ENCODE measurements at regions not wholly inside any gene's neighbourhood (a gene's known extent, or its start where the extent isn't known, plus 50 kb on each side); places are given as distances from the start of the nearest gene placed in this dataset.

DNA sequence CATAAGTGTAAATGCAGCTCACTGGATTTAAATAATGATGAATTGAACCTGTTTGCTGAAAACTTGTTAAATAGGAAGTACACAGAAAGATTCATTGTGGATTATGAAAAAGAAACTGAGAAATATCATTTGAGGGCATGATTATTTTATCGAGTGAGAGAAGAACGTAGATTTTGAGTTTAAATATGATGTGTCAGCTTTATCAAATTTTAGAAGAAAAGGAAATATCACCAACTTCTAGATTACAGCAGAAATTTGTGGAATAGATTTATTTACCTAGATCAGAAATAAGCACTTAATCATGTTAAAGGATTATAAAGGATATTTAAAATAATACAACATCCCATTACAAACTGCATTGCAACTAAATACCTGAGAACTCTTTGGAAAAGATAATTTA lies 315.5 kb downstream of the ZPLD1 start:
- Histone ChIP-seq H3K9ac (ENCODE audit: control insufficient read depth, extremely low read depth, insufficient read depth, low read length) (no peak overlapping the region), H4K20me1 (ENCODE audit: control insufficient read depth, extremely low read depth, insufficient read depth, low read length) (no peaks in the 10 kb centered on the region), H3K9me1 (ENCODE audit: control insufficient read depth, extremely low read depth, insufficient read depth, low read length) (no peaks in the 10 kb centered on the region), H2AFZ (ENCODE audit: control insufficient read depth, low read length) (no peak overlapping the region), H3K4me2 (ENCODE audit: control insufficient read depth, extremely low read depth, insufficient read depth, low read depth, low read length) (no peak overlapping the region), H3K36me3 (ENCODE audit: control insufficient read depth in 2 of 2, extremely low read depth in 1 of 2, insufficient read depth in 2 of 2, low read length in 2 of 2) (no peaks in the 10 kb centered on the region), H3K79me2 (ENCODE audit: control insufficient read depth, insufficient read depth, low read length) (no peaks in the 10 kb centered on the region), H3K4me3 (ENCODE audit: control insufficient read depth in 2 of 3, extremely low read depth in 1 of 3, insufficient read depth in 2 of 3, low read depth in 1 of 3, low read length in 3 of 3) (no peak overlapping the region), H3K4me1 (ENCODE audit: control insufficient read depth, extremely low read depth, insufficient read depth, low read length) (no peaks in the 10 kb centered on the region), H3K9me3 (ENCODE audit: control insufficient read depth, low read depth, low read length) (no peaks in the 10 kb centered on the region), H3K27me3 (ENCODE audit: control insufficient read depth, extremely low read depth, insufficient read depth, low read length) (no peaks in the 10 kb centered on the region), H3K27ac (ENCODE audit: control insufficient read depth, insufficient read depth, low read length) (no peak overlapping the region)
- TF ChIP-seq CTCF (optimal IDR thresholded peaks at IDR 0.05 in 1 of 3, IDR thresholded peaks at IDR 0.05 in 1 of 3, conservative IDR thresholded peaks at IDR 0.05 in 1 of 3; ENCODE audit: extremely low read depth in 1 of 3, insufficient read depth in 2 of 3, low read length in 3 of 3) (no peak), EZH2 (IDR thresholded peaks at IDR 0.05; ENCODE audit: low read length) (no peak)
- dilution Hi-C loops (cut with MboI; ENCODE audit: extremely low pct_ligation_motif_present, low sequenced_read_pairs): no loop called here
- FAIRE-seq: no peak
- DNase-seq (ENCODE audit: low read depth, low spot score): no peak

GRCh38 chr3:102753901-102754300 lies 319.1 kb downstream of the ZPLD1 start:
- FAIRE-seq (no peak), DNase-seq (ENCODE audit: low read depth, low spot score) (no peak)
- H3K36me3 ChIP-seq (ENCODE audit: control insufficient read depth in 2 of 2, extremely low read depth in 1 of 2, insufficient read depth in 2 of 2, low read length in 2 of 2): no peaks in the 10 kb centered on the region
- H3K4me2 ChIP-seq (ENCODE audit: control insufficient read depth, extremely low read depth, insufficient read depth, low read depth, low read length): no peak overlapping the region
- no peaks in the 10 kb centered on the region for H3K9me1 ChIP-seq (ENCODE audit: control insufficient read depth, extremely low read depth, insufficient read depth, low read length)
- H3K4me3 ChIP-seq (ENCODE audit: control insufficient read depth in 2 of 3, extremely low read depth in 1 of 3, insufficient read depth in 2 of 3, low read depth in 1 of 3, low read length in 3 of 3): no peak overlapping the region
- H3K79me2 ChIP-seq (ENCODE audit: control insufficient read depth, insufficient read depth, low read length): no peaks in the 10 kb centered on the region
- TF ChIP-seq EZH2 (IDR thresholded peaks at IDR 0.05; ENCODE audit: low read length): no peak
- no peak for TF ChIP-seq CTCF (optimal IDR thresholded peaks at IDR 0.05 in 1 of 3, IDR thresholded peaks at IDR 0.05 in 1 of 3, conservative IDR thresholded peaks at IDR 0.05 in 1 of 3; ENCODE audit: extremely low read depth in 1 of 3, insufficient read depth in 2 of 3, low read length in 3 of 3)
- no peaks in the 10 kb centered on the region for H3K9me3 ChIP-seq (ENCODE audit: control insufficient read depth, low read depth, low read length)
- H4K20me1 ChIP-seq (ENCODE audit: control insufficient read depth, extremely low read depth, insufficient read depth, low read length): no peaks in the 10 kb centered on the region
- no peaks in the 10 kb centered on the region for H3K4me1 ChIP-seq (ENCODE audit: control insufficient read depth, extremely low read depth, insufficient read depth, low read length)
- H2AFZ ChIP-seq (ENCODE audit: control insufficient read depth, low read length): no peak overlapping the region
- no peaks in the 10 kb centered on the region for H3K27me3 ChIP-seq (ENCODE audit: control insufficient read depth, extremely low read depth, insufficient read depth, low read length)
- no peak overlapping the region for H3K9ac ChIP-seq (ENCODE audit: control insufficient read depth, extremely low read depth, insufficient read depth, low read length)
- no peak overlapping the region for H3K27ac ChIP-seq (ENCODE audit: control insufficient read depth, insufficient read depth, low read length)
- dilution Hi-C loops (cut with MboI; ENCODE audit: extremely low pct_ligation_motif_present, low sequenced_read_pairs): no loop called here
